ENCODE measurements at regions not wholly inside any gene's neighbourhood (a gene's known extent, or its start where the extent isn't known, plus 50 kb on each side); places are given as distances from the start of the nearest gene placed in this dataset.

DNA sequence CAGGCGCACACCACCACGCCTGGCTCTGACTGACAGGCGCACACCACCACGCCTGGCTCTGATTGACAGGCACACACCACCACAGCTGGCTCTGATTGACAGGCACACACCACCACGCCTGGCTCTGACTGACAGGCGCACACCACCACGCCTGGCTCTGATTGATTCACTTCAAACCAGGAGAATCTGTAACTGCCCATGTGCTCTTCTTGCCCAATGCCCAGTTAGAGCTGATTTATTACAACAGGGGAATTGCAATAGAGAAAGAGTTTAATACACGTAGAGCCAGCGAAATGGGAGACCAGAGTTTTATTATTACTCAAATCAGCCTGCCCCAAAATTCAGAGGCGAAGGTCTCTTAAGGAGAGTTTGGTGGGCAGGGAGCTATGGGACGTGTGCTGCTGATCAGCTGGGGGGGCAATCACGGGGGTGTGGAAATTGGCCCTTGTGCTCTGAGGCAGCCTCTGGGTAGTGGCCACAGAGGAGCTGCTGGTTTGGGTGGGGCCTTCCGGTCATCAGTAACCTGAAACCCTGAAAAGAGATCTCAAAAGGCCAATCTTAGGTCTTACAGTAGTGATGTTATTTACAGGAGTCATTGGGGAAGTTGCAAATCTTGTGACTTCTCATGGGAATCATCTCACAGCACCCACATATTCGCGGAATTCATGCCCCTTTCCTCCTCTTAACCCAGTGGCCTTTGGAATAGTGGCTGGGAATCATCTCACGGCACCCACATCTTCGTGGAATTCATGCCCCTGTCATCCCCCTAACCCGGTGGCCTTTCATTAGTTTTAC lies 63.8 kb upstream of the TFRC start (continued):
- TF ChIP-seq RNF2 (IDR thresholded peaks at IDR 0.05; ENCODE audit: borderline replicate concordance, low read depth) (no peak), CHD4 (IDR thresholded peaks at IDR 0.05; ENCODE audit: borderline replicate concordance) (no peak), ZNF302 (CRISPR knock-in tag; IDR thresholded peaks at IDR 0.05) (no peak), TP53 (CRISPR knock-in tag; IDR thresholded peaks at IDR 0.05) (no peak)
- TF ChIP-seq, protein P1, sequence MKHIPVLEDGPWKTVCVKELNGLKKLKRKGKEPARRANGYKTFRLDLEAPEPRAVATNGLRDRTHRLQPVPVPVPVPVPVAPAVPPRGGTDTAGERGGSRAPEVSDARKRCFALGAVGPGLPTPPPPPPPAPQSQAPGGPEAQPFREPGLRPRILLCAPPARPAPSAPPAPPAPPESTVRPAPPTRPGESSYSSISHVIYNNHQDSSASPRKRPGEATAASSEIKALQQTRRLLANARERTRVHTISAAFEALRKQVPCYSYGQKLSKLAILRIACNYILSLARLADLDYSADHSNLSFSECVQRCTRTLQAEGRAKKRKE (CRISPR knock-in tag; IDR thresholded peaks at IDR 0.05; ENCODE audit: low read depth), result no peak
- TF ChIP-seq, protein P2, sequence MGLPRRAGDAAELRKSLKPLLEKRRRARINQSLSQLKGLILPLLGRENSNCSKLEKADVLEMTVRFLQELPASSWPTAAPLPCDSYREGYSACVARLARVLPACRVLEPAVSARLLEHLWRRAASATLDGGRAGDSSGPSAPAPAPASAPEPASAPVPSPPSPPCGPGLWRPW (IDR thresholded peaks at IDR 0.05), result no peak

DNA sequence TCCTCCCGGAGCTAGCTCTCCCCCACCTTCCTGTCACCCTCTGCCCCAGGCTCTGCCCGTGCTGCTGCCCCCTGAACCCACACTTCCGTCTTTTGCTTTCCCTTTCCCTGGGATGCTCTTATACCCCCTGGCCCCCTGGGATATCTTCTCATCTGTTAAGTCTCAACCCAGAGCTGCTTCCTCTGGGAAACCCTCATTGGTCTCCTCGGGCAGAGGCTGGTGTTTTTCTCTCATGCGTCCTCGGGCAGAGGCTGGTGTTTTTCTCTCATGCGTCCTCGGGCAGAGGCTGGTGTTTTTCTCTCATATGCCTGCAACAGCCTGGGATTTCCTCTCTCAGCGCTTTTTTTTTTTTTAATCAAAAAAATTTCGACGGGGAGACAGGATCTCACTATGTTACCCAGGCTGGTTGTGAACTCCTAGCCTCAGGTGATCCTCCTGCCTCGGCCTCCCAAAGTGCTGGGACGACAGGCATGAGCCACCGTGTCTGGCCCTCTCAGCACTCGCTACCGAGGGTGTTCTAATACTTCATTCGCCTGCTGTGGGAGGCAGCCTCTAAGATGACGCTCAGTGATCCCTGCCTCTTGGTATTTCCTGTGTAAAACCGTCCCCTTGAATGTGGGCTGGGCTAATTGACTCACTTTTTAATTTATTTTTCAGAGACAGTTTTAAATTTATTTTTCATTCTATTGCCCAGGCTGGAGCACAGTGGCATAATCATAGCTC lies 62.7 kb upstream of the TFRC start:
- no peaks in the 10 kb centered on the region; the same call in 2 of the 3 replicates for H3K9me3 ChIP-seq
- FAIRE-seq (no peak), ATAC-seq (no peak), DNase-seq (ENCODE audit: low read depth in 1 of 2, low spot score in 1 of 2) (no peak)
- H3K4me2 ChIP-seq, result no peak overlapping the region
- no peak overlapping the region for H3K4me3 ChIP-seq
- H3K4me1 ChIP-seq, result no peaks in the 10 kb centered on the region
- TF ChIP-seq ESRRA (IDR thresholded peaks at IDR 0.05; ENCODE audit: borderline replicate concordance, low read length), result no peak
- TF ChIP-seq RCOR1 (IDR thresholded peaks at IDR 0.05; ENCODE audit: low read depth, low read length), result no peak
- TF ChIP-seq, protein P2 (IDR thresholded peaks at IDR 0.05), result no peak
- TF ChIP-seq, protein P3, sequence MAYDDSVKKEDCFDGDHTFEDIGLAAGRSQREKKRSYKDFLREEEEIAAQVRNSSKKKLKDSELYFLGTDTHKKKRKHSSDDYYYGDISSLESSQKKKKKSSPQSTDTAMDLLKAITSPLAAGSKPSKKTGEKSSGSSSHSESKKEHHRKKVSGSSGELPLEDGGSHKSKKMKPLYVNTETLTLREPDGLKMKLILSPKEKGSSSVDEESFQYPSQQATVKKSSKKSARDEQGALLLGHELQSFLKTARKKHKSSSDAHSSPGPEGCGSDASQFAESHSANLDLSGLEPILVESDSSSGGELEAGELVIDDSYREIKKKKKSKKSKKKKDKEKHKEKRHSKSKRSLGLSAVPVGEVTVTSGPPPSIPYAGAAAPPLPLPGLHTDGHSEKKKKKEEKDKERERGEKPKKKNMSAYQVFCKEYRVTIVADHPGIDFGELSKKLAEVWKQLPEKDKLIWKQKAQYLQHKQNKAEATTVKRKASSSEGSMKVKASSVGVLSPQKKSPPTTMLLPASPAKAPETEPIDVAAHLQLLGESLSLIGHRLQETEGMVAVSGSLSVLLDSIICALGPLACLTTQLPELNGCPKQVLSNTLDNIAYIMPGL (CRISPR knock-in tag; IDR thresholded peaks at IDR 0.05; ENCODE audit: borderline replicate concordance), result no peak
- TF ChIP-seq EP300 (IDR thresholded peaks at IDR 0.05), result no peak
- TF ChIP-seq ZNF302 (CRISPR knock-in tag; IDR thresholded peaks at IDR 0.05), result no peak
- TF ChIP-seq, protein P1 (CRISPR knock-in tag; IDR thresholded peaks at IDR 0.05; ENCODE audit: low read depth), result no peak
- TF ChIP-seq SREBF2 (IDR thresholded peaks at IDR 0.05), result no peak
- no peak for TF ChIP-seq POLR2AphosphoS2 (conservative IDR thresholded peaks at IDR 0.05; ENCODE audit: low read length)
- TF ChIP-seq MAZ (IDR thresholded peaks at IDR 0.05; ENCODE audit: borderline replicate concordance, low read depth, low read length), result no peak
- TF ChIP-seq, protein P4, sequence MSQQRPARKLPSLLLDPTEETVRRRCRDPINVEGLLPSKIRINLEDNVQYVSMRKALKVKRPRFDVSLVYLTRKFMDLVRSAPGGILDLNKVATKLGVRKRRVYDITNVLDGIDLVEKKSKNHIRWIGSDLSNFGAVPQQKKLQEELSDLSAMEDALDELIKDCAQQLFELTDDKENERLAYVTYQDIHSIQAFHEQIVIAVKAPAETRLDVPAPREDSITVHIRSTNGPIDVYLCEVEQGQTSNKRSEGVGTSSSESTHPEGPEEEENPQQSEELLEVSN (IDR thresholded peaks at IDR 0.05; ENCODE audit: borderline replicate concordance, low read depth), result no peak
- no peak for TF ChIP-seq MAFK (IDR thresholded peaks at IDR 0.05; ENCODE audit: partially characterized antibody)
- TF ChIP-seq TP53 (CRISPR knock-in tag; IDR thresholded peaks at IDR 0.05), result no peak
- TF ChIP-seq CHD2 (IDR thresholded peaks at IDR 0.05; ENCODE audit: low read length, partially characterized antibody), result no peak
- no peak overlapping the region for H3K27ac ChIP-seq
- POLR2A ChIA-PET, result no interaction called here
- 71% methylated on average over 19 of the region's 19 CpGs for WGBS (ENCODE audit: missing lambda C conversion rate)
- CTCF ChIA-PET, result interaction anchor here (0.6 kb wide), 1 partner anchor 129 kb away, joined by 3 read pairs; no protein-coding TSS in a partner anchor

All from A549 (cell line).